Neural cell (in vitro differentiated cells): ENCODE measurements at regions not wholly inside any gene's neighbourhood (a gene's known extent, or its start where the extent isn't known, plus 50 kb on each side); places are given as distances from the start of the nearest gene placed in this dataset.

ENCODE experiments used
- CTCF ChIP-seq: fragments of 450-650 bp; IDR thresholded peaks from 2 replicates; pipeline ENCODE4 v1.5.1; 2014; ENCODE audit warnings: antibody characterized with exemption, mild to moderate bottlenecking, moderate library complexity; ENCODE audit not compliant: poor library complexity, severe bottlenecking
- EZH2 ChIP-seq: fragments of 200-600, 300-800 bp; shearing (Covaris generic), sonication (generic); IDR thresholded peaks from 2 replicates; pipeline ENCODE4 v1.6.1; 2014; ENCODE audit warnings: antibody characterized with exemption, low read length, borderline replicate concordance, mild to moderate bottlenecking; ENCODE audit not compliant: insufficient read depth, poor library complexity, severe bottlenecking
- POLR2AphosphoS5 ChIP-seq: IDR thresholded peaks from 2 replicates; pipeline ENCODE4 v1.6.1; 2012
- RAD21 ChIP-seq: fragments of 450-650 bp; conservative IDR thresholded peaks from 2 replicates; pipeline ENCODE4 v1.6.1; 2014; ENCODE audit warnings: antibody characterized with exemption, mild to moderate bottlenecking, moderate library complexity
- REST ChIP-seq: IDR thresholded peaks from 2 replicates; pipeline ENCODE4 v1.6.1; 2012; ENCODE audit warnings: borderline replicate concordance

GRCh38 chr22:48679656-48680555 lies 1147.8 kb downstream of the BRD1 start:
- TF ChIP-seq REST (no peak), CTCF (no peak), POLR2AphosphoS5 (no peak), RAD21 (no peak), EZH2 (no peak)
